Tibial nerve (tissue), 4 donors: ENCODE measurements at regions not wholly inside any gene's neighbourhood (a gene's known extent, or its start where the extent isn't known, plus 50 kb on each side); places are given as distances from the start of the nearest gene placed in this dataset.

Experiments
- EP300 ChIP-seq, 2 donors: sonication (generic); formaldehyde crosslinking; IDR thresholded peaks; one replicate each; pipeline ENCODE4 v1.6.1; 2017; ENCODE audit warnings: antibody characterized with exemption in 2 of 2, mild to moderate bottlenecking in 1 of 2
- POLR2A ChIP-seq, 2 donors: fragments of 450-650 bp; IDR thresholded peaks; one replicate each; pipeline ENCODE4 v1.6.1; 2017; ENCODE audit warnings: antibody characterized with exemption in 2 of 2, mild to moderate bottlenecking in 2 of 2, moderate library complexity in 2 of 2
- TF ChIP-seq, protein P1 (sequence below), 5 experiments: fragments of 200-600 bp in 3 of 5; fragments of 450-650 bp in 2 of 5; sonication (generic) in 3 of 5; IDR thresholded peaks; one replicate each; pipeline ENCODE4 v1.5.1; 2016 to 2019; ENCODE audit warnings: antibody characterized with exemption in 5 of 5, mild to moderate bottlenecking in 3 of 5, moderate library complexity in 2 of 5

DNA sequence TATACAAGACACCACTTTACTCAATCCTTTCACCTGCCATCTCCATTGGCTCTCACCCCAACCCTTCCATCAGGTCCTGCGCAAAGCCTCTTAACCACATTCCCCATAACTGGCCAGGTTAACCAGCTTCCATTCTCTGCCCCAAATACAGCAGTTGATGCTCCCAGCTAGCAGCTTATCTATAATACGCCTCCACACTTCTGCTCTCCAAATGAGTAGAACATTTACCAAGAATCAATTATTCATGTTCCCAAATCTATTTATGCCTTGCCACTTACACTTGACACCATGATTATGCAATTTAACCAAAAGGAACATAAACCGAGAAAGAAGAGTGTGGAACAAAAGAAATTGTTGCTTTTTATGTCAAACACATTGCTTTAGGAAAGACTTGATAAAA lies 103.7 kb upstream of the TPM1 start:
- TF ChIP-seq, protein P1, sequence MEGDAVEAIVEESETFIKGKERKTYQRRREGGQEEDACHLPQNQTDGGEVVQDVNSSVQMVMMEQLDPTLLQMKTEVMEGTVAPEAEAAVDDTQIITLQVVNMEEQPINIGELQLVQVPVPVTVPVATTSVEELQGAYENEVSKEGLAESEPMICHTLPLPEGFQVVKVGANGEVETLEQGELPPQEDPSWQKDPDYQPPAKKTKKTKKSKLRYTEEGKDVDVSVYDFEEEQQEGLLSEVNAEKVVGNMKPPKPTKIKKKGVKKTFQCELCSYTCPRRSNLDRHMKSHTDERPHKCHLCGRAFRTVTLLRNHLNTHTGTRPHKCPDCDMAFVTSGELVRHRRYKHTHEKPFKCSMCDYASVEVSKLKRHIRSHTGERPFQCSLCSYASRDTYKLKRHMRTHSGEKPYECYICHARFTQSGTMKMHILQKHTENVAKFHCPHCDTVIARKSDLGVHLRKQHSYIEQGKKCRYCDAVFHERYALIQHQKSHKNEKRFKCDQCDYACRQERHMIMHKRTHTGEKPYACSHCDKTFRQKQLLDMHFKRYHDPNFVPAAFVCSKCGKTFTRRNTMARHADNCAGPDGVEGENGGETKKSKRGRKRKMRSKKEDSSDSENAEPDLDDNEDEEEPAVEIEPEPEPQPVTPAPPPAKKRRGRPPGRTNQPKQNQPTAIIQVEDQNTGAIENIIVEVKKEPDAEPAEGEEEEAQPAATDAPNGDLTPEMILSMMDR (IDR thresholded peaks at IDR 0.05) = no peak
- TF ChIP-seq POLR2A (IDR thresholded peaks at IDR 0.05) (no peak), EP300 (IDR thresholded peaks at IDR 0.05) (no peak)
